ENCODE measurements at regions not wholly inside any gene's neighbourhood (a gene's known extent, or its start where the extent isn't known, plus 50 kb on each side); places are given as distances from the start of the nearest gene placed in this dataset.
A peak's percentile ranks its signal among the peaks of the same experiment; 100 is the strongest.

GRCh38 chr5:161105525-161105924, 253.5 kb upstream of the ATP10B start:
- H3K4me3 ChIP-seq (ENCODE audit: control insufficient read depth, low read depth, low read length), result no peak overlapping the region
- TF ChIP-seq CTCF (conservative IDR thresholded peaks at IDR 0.05; ENCODE audit: control insufficient read depth, insufficient read depth, low read depth, low read length), result no peak
- DNase-seq (ENCODE audit: low read depth), result peak; percentile 95

GRCh38 chr5:161098516-161098915, 246.5 kb upstream of the ATP10B start:
- no peak for TF ChIP-seq CTCF (conservative IDR thresholded peaks at IDR 0.05; ENCODE audit: control insufficient read depth, insufficient read depth, low read depth, low read length)
- no peak overlapping the region for H3K4me3 ChIP-seq (ENCODE audit: control insufficient read depth, low read depth, low read length)
- DNase-seq (ENCODE audit: low read depth), result peak; percentile 27

GRCh38 chr5:161096581-161096980, 244.6 kb upstream of the ATP10B start:
- no peak overlapping the region for H3K4me3 ChIP-seq (ENCODE audit: control insufficient read depth, low read depth, low read length)
- TF ChIP-seq CTCF (conservative IDR thresholded peaks at IDR 0.05; ENCODE audit: control insufficient read depth, insufficient read depth, low read depth, low read length), result no peak
- peak; percentile 52 for DNase-seq (ENCODE audit: low read depth)

GRCh38 chr5:161095953-161096352, 243.9 kb upstream of the ATP10B start:
- H3K4me3 ChIP-seq (ENCODE audit: control insufficient read depth, low read depth, low read length), result no peak overlapping the region
- no peak for DNase-seq (ENCODE audit: low read depth)
- TF ChIP-seq CTCF (conservative IDR thresholded peaks at IDR 0.05; ENCODE audit: control insufficient read depth, insufficient read depth, low read depth, low read length), result no peak

- peak; percentile 93 for DNase-seq (ENCODE audit: low read depth)
- H3K4me3 ChIP-seq (ENCODE audit: control insufficient read depth, low read depth, low read length), result no peak overlapping the region
- no peak for TF ChIP-seq CTCF (conservative IDR thresholded peaks at IDR 0.05; ENCODE audit: control insufficient read depth, insufficient read depth, low read depth, low read length)
Measured at GRCh38 chr5:161094411-161094810, 242.4 kb upstream of the ATP10B start.

- H3K4me3 ChIP-seq (ENCODE audit: control insufficient read depth, low read depth, low read length), result no peak overlapping the region
- peak; percentile 86 for DNase-seq (ENCODE audit: low read depth)
- TF ChIP-seq CTCF (conservative IDR thresholded peaks at IDR 0.05; ENCODE audit: control insufficient read depth, insufficient read depth, low read depth, low read length), result no peak
Measured at GRCh38 chr5:161093100-161093499, 241.1 kb upstream of the ATP10B start.

- DNase-seq (ENCODE audit: low read depth), result no peak
- TF ChIP-seq CTCF (conservative IDR thresholded peaks at IDR 0.05; ENCODE audit: control insufficient read depth, insufficient read depth, low read depth, low read length), result no peak
- no peak overlapping the region for H3K4me3 ChIP-seq (ENCODE audit: control insufficient read depth, low read depth, low read length)
Measured at GRCh38 chr5:161089569-161089968, 237.6 kb upstream of the ATP10B start.

Data from fibroblast of mammary gland (primary cell).